Endothelial cell of umbilical vein (primary cell): ENCODE measurements at regions not wholly inside any gene's neighbourhood (a gene's known extent, or its start where the extent isn't known, plus 50 kb on each side); places are given as distances from the start of the nearest gene placed in this dataset.

Experiments
- BruUV-seq: library from RNA; stranded (reverse); fragments of 400-500 nt; replicated peaks from 2 replicates; lab custom pipeline; 2021; lab: Mats Ljungman, UMichigan
- CTCF ChIA-PET: fragments of 300-600, 350-600 bp; sonication (Branson Sonifier 250); formaldehyde crosslinking; loops from one replicate; lab custom pipeline; 2021; ENCODE audit warnings: antibody characterized with exemption, inconsistent platforms; lab: Charles Lee
- POLR2A ChIA-PET: fragments of 300-600, 350-600 bp; sonication (Branson Sonifier 250); formaldehyde crosslinking; loops from one replicate; lab custom pipeline; 2021; ENCODE audit warnings: antibody characterized with exemption, inconsistent platforms; lab: Charles Lee
- DNase-seq: peaks from one replicate; pipeline ENCODE4 v3.0.0-alpha.2; 2011; ENCODE audit warnings: low read depth, low spot score
- FAIRE-seq: peaks from 2 replicates; lab custom pipeline; 2011; peaks lifted over from hg19 to GRCh38; lab: Jason Lieb, UNC
- H2AFZ ChIP-seq: 2 replicates; pipeline ENCODE4 v1.6.0; 2012; ENCODE audit warnings: low read depth, low read length, control low read depth, inconsistent platforms
- H3K27ac ChIP-seq: 2 replicates; pipeline ENCODE4 v1.5.1; 2011; ENCODE audit warnings: low read depth, mild to moderate bottlenecking, control low read depth, low read length, moderate library complexity; ENCODE audit not compliant: insufficient read depth
- H3K27me3 ChIP-seq, 2 experiments: 2 replicates each; pipeline versions ENCODE4 v1.6.0 to v1.6.1; 2011; ENCODE audit warnings: low read length in 2 of 2, mixed read lengths in 1 of 2; ENCODE audit not compliant: control insufficient read depth in 2 of 2, insufficient read depth in 2 of 2
- H3K36me3 ChIP-seq, 2 experiments: 2 replicates in 1 of 2; 3 replicates in 1 of 2; pipeline ENCODE4 v1.5.1; 2011; ENCODE audit warnings: low read length in 2 of 2, mild to moderate bottlenecking in 1 of 2, moderate library complexity in 1 of 2; ENCODE audit not compliant: control insufficient read depth in 2 of 2, insufficient read depth in 2 of 2; ENCODE audit errors: extremely low read depth in 1 of 2
- H3K4me1 ChIP-seq: 3 replicates; pipeline ENCODE4 v1.5.1; 2011; ENCODE audit warnings: mild to moderate bottlenecking, low read length; ENCODE audit not compliant: control insufficient read depth, insufficient read depth; ENCODE audit errors: extremely low read depth
- H3K4me2 ChIP-seq: 2 replicates; pipeline ENCODE4 v1.6.1; 2011; ENCODE audit warnings: low read length, control low read depth, mixed read lengths; ENCODE audit not compliant: insufficient read depth
- H3K4me3 ChIP-seq, 3 experiments: fragments of 200-600 bp in 1 of 3; sonication (generic), shearing (Covaris generic) in 1 of 3; replicated peaks in 1 of 3; 2 replicates each; pipeline ENCODE4 v1.5.1; 2011 to 2016; ENCODE audit warnings: control low read depth in 3 of 3, low read length in 3 of 3, mild to moderate bottlenecking in 2 of 3, inconsistent platforms in 1 of 3, low read depth in 1 of 3, moderate library complexity in 1 of 3; ENCODE audit not compliant: insufficient read depth in 1 of 3
- H3K79me2 ChIP-seq: 2 replicates; pipeline ENCODE4 v1.6.0; 2012; ENCODE audit warnings: low read length, inconsistent platforms; ENCODE audit not compliant: control insufficient read depth, insufficient read depth
- H3K9ac ChIP-seq: replicated peaks from 2 replicates; pipeline ENCODE3; 2011; ENCODE audit warnings: low read length, control low read depth; ENCODE audit not compliant: insufficient read depth; ENCODE audit errors: extremely low read depth
- H3K9me1 ChIP-seq: replicated peaks from 3 replicates; pipeline ENCODE4 v1.6.0; 2011; ENCODE audit warnings: mild to moderate bottlenecking, low read length; ENCODE audit not compliant: control insufficient read depth, insufficient read depth; ENCODE audit errors: extremely low read depth
- H3K9me3 ChIP-seq: replicated peaks from 2 replicates; pipeline ENCODE4 v1.5.1; 2012; ENCODE audit warnings: low read length, inconsistent platforms; ENCODE audit not compliant: control insufficient read depth, insufficient read depth
- H4K20me1 ChIP-seq: replicated peaks from 2 replicates; pipeline ENCODE3; 2011; ENCODE audit warnings: mild to moderate bottlenecking, low read length; ENCODE audit not compliant: control insufficient read depth, insufficient read depth; ENCODE audit errors: extremely low read depth
- CTCF ChIP-seq, 2 donors: IDR thresholded peaks; 1 replicate in 1 of 2; 2 replicates in 1 of 2; pipeline ENCODE4 v1.5.1; 2011; ENCODE audit warnings: low read length in 2 of 2, mild to moderate bottlenecking in 2 of 2, moderate library complexity in 2 of 2, control low read depth in 1 of 2, inconsistent platforms in 1 of 2, low read depth in 1 of 2; ENCODE audit not compliant: insufficient read depth in 1 of 2; ENCODE audit errors: extremely low read depth in 1 of 2
- EZH2 ChIP-seq: IDR thresholded peaks from 2 replicates; pipeline ENCODE4 v1.6.1; 2012; ENCODE audit warnings: borderline replicate concordance, low read depth, mild to moderate bottlenecking, moderate library complexity, low read length, inconsistent platforms; ENCODE audit not compliant: severe bottlenecking
- FOS ChIP-seq: IDR thresholded peaks from 2 replicates; pipeline ENCODE4 v1.6.1; 2011; ENCODE audit warnings: mild to moderate bottlenecking, low read length, moderate library complexity, borderline replicate concordance; ENCODE audit not compliant: insufficient read depth
- GATA2 ChIP-seq: IDR thresholded peaks from 2 replicates; pipeline ENCODE4 v1.7.0; 2011; ENCODE audit warnings: low read depth, mild to moderate bottlenecking, moderate library complexity, mixed read lengths, low read length; ENCODE audit not compliant: insufficient read length, insufficient read depth
- JUN ChIP-seq: IDR thresholded peaks from 2 replicates; pipeline ENCODE4 v1.6.1; 2011; ENCODE audit warnings: borderline replicate concordance, low read depth; ENCODE audit not compliant: insufficient read length, insufficient read depth
- MAX ChIP-seq: IDR thresholded peaks from 2 replicates; pipeline ENCODE4 v1.6.1; 2011; ENCODE audit not compliant: insufficient read depth, insufficient read length
- MYC ChIP-seq: IDR thresholded peaks from one replicate; pipeline ENCODE4 v1.6.1; 2011; ENCODE audit warnings: mild to moderate bottlenecking, low read depth, low read length
- POLR2A ChIP-seq: IDR thresholded peaks from 2 replicates; pipeline ENCODE4 v1.6.1; 2012; ENCODE audit warnings: low read depth, mild to moderate bottlenecking, control low read depth, low read length
- POLR2AphosphoS5 ChIP-seq: IDR thresholded peaks from 2 replicates; pipeline ENCODE4 v1.6.1; 2012; ENCODE audit warnings: low read depth, mild to moderate bottlenecking, control low read depth, low read length, moderate library complexity; ENCODE audit not compliant: insufficient read depth
- dilution Hi-C: fragments of 300-500 bp; cut with MboI; formaldehyde crosslinking; loops from one replicate; pipeline ENCODE4 v1.15.0; 2019; ENCODE audit warnings: low sequenced_read_pairs; ENCODE audit not compliant: extremely low pct_ligation_motif_present
- intact Hi-C: fragments of 100-400 bp; cut with micrococcal nuclease; formaldehyde crosslinking; loops from one replicate; pipeline ENCODE4 v1.10.0; 2022

GRCh38 chr3:181329024-181329423 lies 339.5 kb upstream of the DNAJC19 start:
- Histone ChIP-seq H3K36me3 (no peaks in the 10 kb centered on the region), H3K9me1 (no peaks in the 10 kb centered on the region), H3K9me3 (no peaks in the 10 kb centered on the region), H4K20me1 (no peaks in the 10 kb centered on the region), H3K27me3 (no peaks in the 10 kb centered on the region), H3K27ac (no peak overlapping the region), H3K4me2 (no peak overlapping the region), H3K4me1 (no peaks in the 10 kb centered on the region), H3K4me3 (no peak overlapping the region), H3K9ac (no peak overlapping the region), H2AFZ (no peak overlapping the region), H3K79me2 (no peaks in the 10 kb centered on the region)
- BruUV-seq = no TSS peak
- TF ChIP-seq JUN = no peak
- TF ChIP-seq POLR2AphosphoS5 = no peak
- no peak for TF ChIP-seq CTCF (IDR thresholded peaks at IDR 0.05; ENCODE audit: extremely low read depth in 1 of 2, insufficient read depth in 1 of 2, low read depth in 1 of 2, low read length in 2 of 2)
- no peak for TF ChIP-seq FOS
- CTCF ChIA-PET = interaction anchor here (0.7 to 5.7 kb wide), 3 partner anchors 13 to 372 kb away, joined by 3 to 312 read pairs (median 4); no protein-coding TSS in a partner anchor
- no peak for FAIRE-seq
- dilution Hi-C loops = no loop called here
- POLR2A ChIA-PET = no interaction called here
- DNase-seq = no peak
- intact Hi-C loops = no loop called here

DNA sequence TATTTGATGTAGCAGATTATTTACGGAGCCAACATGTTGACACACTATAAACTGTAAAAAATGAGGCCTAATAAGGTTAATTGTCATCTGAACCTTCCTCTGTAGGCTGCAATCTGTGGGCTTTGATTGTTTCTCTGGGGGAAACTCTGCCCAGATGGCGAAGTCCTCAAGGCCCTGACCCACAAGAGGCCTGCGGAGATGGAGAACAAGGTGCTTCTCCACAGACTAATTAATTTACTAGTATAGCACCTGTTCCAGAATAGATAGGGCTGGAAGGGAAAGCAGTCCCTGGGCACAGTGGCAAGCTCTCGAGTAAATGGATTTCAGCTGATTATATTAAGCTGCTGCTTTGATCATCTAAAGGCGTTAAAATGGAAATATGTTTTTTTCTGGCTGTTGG lies 338.8 kb upstream of the DNAJC19 start:
- Histone ChIP-seq H2AFZ (no peak overlapping the region), H3K36me3 (no peaks in the 10 kb centered on the region), H3K4me3 (no peak overlapping the region), H3K27me3 (no peaks in the 10 kb centered on the region), H3K4me1 (no peaks in the 10 kb centered on the region), H3K27ac (no peak overlapping the region), H3K9me3 (no peaks in the 10 kb centered on the region), H3K9me1 (no peaks in the 10 kb centered on the region), H3K9ac (no peak overlapping the region), H3K79me2 (no peaks in the 10 kb centered on the region), H3K4me2 (no peak overlapping the region), H4K20me1 (no peaks in the 10 kb centered on the region)
- ChIA-PET CTCF (interaction anchor here (1.1 to 5.7 kb wide), 3 partner anchors 12 to 373 kb away, joined by 3 to 312 read pairs (median 16); no protein-coding TSS in a partner anchor), POLR2A (no interaction called here)
- no TSS peak for BruUV-seq
- dilution Hi-C loops = no loop called here
- TF ChIP-seq FOS = no peak
- TF ChIP-seq JUN = no peak
- no peak for TF ChIP-seq MYC
- no peak for TF ChIP-seq CTCF (IDR thresholded peaks at IDR 0.05; ENCODE audit: extremely low read depth in 1 of 2, insufficient read depth in 1 of 2, low read depth in 1 of 2, low read length in 2 of 2)
- no peak for TF ChIP-seq POLR2AphosphoS5
- TF ChIP-seq MAX = no peak
- TF ChIP-seq EZH2 = no peak
- no peak for TF ChIP-seq GATA2
- no peak for TF ChIP-seq POLR2A
- intact Hi-C loops = no loop called here
- DNase-seq (no peak), FAIRE-seq (no peak)
